HL-60 (cell line): ENCODE measurements at regions not wholly inside any gene's neighbourhood (a gene's known extent, or its start where the extent isn't known, plus 50 kb on each side); places are given as distances from the start of the nearest gene placed in this dataset.
"Not testable (repeated sequence)": the region's sequence is repeated elsewhere in the genome, so short reads cannot be mapped to it uniquely, and the experiment has no call there.

Experiments
- DNase-seq, 2 experiments: peaks; one replicate each; pipeline ENCODE4 v3.0.0-alpha.2; 2010 to 2020; ENCODE audit warnings: low read depth in 1 of 2, low spot score in 1 of 2
- H3K27ac ChIP-seq: fragments of 250-450 bp; sonication (Bioruptor Pico); replicated peaks from 2 replicates; pipeline ENCODE4 v1.5.1; 2020; ENCODE audit warnings: mild to moderate bottlenecking, moderate library complexity
- H3K27me3 ChIP-seq: fragments of 250-450 bp; sonication (Bioruptor Pico); 2 replicates; pipeline ENCODE4 v1.5.1; 2021; ENCODE audit warnings: mild to moderate bottlenecking, moderate library complexity; ENCODE audit not compliant: insufficient read depth, poor library complexity, severe bottlenecking
- H3K4me3 ChIP-seq: replicated peaks from 2 replicates; pipeline ENCODE4 v1.5.1; 2011; ENCODE audit warnings: mild to moderate bottlenecking, control low read depth, low read length; ENCODE audit not compliant: insufficient read depth
- GABPA ChIP-seq: IDR thresholded peaks from 2 replicates; pipeline ENCODE4 v1.6.1; 2012; ENCODE audit warnings: low read depth
- POLR2AphosphoS5 ChIP-seq: IDR thresholded peaks from 2 replicates; pipeline ENCODE4 v1.6.1; 2012; ENCODE audit warnings: low read depth
- SPI1 ChIP-seq: IDR thresholded peaks from 2 replicates; pipeline ENCODE4 v1.6.1; 2012; ENCODE audit warnings: low read depth, mild to moderate bottlenecking, borderline replicate concordance
- TF ChIP-seq, protein P1 (sequence below): IDR thresholded peaks from 2 replicates; pipeline ENCODE4 v1.6.1; 2012; ENCODE audit warnings: low read depth; ENCODE audit not compliant: insufficient replicate concordance
- TF ChIP-seq, protein P2 (sequence below): IDR thresholded peaks from one replicate; pipeline ENCODE4 v1.5.1; 2011; ENCODE audit warnings: low read length, control low read depth, inconsistent platforms; ENCODE audit not compliant: insufficient read depth

GRCh38 chr5:126139773-126140172 is 283.4 kb upstream of the GRAMD2B start:
- Histone ChIP-seq H3K27me3 (no peaks in the 10 kb centered on the region), H3K4me3 (no peak overlapping the region), H3K27ac (no peak overlapping the region)
- DNase-seq, result no peak
- TF ChIP-seq, protein P1, sequence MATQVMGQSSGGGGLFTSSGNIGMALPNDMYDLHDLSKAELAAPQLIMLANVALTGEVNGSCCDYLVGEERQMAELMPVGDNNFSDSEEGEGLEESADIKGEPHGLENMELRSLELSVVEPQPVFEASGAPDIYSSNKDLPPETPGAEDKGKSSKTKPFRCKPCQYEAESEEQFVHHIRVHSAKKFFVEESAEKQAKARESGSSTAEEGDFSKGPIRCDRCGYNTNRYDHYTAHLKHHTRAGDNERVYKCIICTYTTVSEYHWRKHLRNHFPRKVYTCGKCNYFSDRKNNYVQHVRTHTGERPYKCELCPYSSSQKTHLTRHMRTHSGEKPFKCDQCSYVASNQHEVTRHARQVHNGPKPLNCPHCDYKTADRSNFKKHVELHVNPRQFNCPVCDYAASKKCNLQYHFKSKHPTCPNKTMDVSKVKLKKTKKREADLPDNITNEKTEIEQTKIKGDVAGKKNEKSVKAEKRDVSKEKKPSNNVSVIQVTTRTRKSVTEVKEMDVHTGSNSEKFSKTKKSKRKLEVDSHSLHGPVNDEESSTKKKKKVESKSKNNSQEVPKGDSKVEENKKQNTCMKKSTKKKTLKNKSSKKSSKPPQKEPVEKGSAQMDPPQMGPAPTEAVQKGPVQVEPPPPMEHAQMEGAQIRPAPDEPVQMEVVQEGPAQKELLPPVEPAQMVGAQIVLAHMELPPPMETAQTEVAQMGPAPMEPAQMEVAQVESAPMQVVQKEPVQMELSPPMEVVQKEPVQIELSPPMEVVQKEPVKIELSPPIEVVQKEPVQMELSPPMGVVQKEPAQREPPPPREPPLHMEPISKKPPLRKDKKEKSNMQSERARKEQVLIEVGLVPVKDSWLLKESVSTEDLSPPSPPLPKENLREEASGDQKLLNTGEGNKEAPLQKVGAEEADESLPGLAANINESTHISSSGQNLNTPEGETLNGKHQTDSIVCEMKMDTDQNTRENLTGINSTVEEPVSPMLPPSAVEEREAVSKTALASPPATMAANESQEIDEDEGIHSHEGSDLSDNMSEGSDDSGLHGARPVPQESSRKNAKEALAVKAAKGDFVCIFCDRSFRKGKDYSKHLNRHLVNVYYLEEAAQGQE, result no peak
- TF ChIP-seq SPI1 (no peak), POLR2AphosphoS5 (no peak), GABPA (no peak)
- TF ChIP-seq, protein P2, sequence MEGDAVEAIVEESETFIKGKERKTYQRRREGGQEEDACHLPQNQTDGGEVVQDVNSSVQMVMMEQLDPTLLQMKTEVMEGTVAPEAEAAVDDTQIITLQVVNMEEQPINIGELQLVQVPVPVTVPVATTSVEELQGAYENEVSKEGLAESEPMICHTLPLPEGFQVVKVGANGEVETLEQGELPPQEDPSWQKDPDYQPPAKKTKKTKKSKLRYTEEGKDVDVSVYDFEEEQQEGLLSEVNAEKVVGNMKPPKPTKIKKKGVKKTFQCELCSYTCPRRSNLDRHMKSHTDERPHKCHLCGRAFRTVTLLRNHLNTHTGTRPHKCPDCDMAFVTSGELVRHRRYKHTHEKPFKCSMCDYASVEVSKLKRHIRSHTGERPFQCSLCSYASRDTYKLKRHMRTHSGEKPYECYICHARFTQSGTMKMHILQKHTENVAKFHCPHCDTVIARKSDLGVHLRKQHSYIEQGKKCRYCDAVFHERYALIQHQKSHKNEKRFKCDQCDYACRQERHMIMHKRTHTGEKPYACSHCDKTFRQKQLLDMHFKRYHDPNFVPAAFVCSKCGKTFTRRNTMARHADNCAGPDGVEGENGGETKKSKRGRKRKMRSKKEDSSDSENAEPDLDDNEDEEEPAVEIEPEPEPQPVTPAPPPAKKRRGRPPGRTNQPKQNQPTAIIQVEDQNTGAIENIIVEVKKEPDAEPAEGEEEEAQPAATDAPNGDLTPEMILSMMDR, result no peak

DNA sequence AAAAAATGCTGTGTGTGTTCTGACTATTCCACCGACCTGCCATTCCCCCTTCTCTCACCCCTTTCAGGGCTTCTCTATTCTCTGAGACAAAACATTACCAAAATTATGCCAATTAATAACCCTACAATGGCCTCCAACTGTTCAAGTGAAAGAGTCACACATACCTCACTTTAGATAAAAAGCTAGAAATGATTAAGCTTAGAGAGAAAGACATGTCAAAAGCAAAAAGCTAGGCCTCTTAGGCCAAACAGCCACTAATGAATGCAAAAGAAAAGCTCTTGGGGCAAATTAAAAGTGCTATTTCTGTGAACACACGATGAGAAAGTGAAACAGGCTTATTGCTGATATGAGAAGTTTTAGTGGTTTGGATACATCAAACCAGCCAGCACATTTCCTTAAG is 279.6 kb upstream of the GRAMD2B start:
- TF ChIP-seq, protein P2, result no peak
- TF ChIP-seq GABPA (no peak), SPI1 (no peak), POLR2AphosphoS5 (no peak)
- TF ChIP-seq, protein P1, result no peak
- H3K27ac ChIP-seq, result no peak overlapping the region
- no peaks in the 10 kb centered on the region for H3K27me3 ChIP-seq
- DNase-seq, result no peak
- H3K4me3 ChIP-seq, result no peak overlapping the region

DNA sequence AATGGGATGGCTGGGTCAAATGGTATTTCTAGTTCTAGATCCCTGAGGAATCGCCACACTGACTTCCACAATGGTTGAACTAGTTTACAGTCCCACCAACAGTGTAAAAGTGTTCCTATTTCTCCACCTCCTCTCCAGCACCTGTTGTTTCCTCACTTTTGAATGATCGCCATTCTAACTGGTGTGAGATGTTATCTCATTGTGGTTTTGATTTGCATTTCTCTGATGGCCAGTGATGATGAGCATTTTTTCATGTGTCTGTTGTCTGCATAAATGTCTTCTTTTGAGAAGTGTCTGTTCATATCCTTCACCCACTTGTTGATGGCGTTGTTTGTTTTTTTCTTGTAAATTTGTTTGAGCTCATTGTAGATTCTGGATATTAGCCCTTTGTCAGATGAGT is 272.9 kb upstream of the GRAMD2B start:
- DNase-seq, H3K27ac ChIP-seq, H3K4me3 ChIP-seq, H3K27me3 ChIP-seq: not testable (repeated sequence)

DNA sequence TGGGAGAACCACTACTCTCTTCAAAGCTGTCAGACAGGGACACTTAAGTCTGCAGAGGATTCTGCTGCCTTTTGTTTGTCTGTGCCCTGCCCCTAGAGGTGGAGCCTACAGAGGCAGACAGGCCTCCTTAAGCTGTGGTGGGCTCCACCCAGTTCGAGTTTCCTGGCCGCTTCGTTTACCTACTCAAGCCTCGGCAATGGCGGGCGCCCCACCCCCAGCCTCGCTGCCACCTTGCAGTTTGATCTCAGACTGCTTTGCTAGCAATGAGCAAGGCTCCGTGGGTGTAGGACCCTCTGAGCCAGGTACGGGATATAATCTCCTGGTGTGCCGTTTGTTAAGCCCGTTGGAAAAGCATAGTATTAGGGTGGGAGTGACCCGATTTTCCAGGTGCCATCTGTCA is 267.9 kb upstream of the GRAMD2B start:
- H3K27ac ChIP-seq, DNase-seq, H3K27me3 ChIP-seq, H3K4me3 ChIP-seq: not testable (repeated sequence)

DNA sequence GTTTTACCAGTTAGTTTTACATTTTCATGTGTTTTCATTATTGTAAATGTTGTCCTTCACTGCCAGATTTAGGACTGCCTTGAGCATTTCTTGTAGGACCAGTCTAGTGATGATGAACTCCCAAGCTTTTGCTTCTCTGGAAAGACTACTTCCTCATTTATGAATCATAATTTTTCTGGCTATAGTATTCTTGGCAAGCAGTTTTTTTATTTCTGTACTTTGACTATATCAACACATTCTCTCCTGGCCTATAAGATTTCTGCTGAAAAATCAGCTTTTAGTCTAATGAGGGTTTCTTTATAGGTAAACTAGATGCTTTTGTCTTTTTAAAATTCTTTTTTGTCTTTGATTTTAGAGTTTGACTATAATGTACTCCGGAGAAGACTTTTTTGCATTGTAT is 256.8 kb upstream of the GRAMD2B start:
- H3K27ac ChIP-seq, result no peak overlapping the region
- DNase-seq, result no peak

More for the DNA sequence above, 256.8 kb upstream of the GRAMD2B start:
- H3K4me3 ChIP-seq, result no peak overlapping the region
- TF ChIP-seq GABPA (no peak), POLR2AphosphoS5 (no peak), SPI1 (no peak)
- TF ChIP-seq, protein P1, result no peak
- TF ChIP-seq, protein P2, result no peak
- H3K27me3 ChIP-seq, result no peaks in the 10 kb centered on the region
